GM12865 (cell line): ENCODE measurements at regions not wholly inside any gene's neighbourhood (a gene's known extent, or its start where the extent isn't known, plus 50 kb on each side); places are given as distances from the start of the nearest gene placed in this dataset.

ENCODE experiments used
- DNase-seq: peaks from one replicate; pipeline ENCODE4 v3.0.0; 2010; ENCODE audit warnings: low read depth
- H3K4me3 ChIP-seq: 2 replicates; pipeline ENCODE4 v1.5.1; 2011; ENCODE audit warnings: mild to moderate bottlenecking, low read depth, low read length, control low read depth
- TF ChIP-seq, protein P1 (sequence below): IDR thresholded peaks from 2 replicates; pipeline ENCODE4 v1.5.1; 2011; ENCODE audit warnings: low read length, control low read depth, low read depth, inconsistent platforms; ENCODE audit not compliant: insufficient read depth; ENCODE audit errors: missing control alignments

- TF ChIP-seq, protein P1, sequence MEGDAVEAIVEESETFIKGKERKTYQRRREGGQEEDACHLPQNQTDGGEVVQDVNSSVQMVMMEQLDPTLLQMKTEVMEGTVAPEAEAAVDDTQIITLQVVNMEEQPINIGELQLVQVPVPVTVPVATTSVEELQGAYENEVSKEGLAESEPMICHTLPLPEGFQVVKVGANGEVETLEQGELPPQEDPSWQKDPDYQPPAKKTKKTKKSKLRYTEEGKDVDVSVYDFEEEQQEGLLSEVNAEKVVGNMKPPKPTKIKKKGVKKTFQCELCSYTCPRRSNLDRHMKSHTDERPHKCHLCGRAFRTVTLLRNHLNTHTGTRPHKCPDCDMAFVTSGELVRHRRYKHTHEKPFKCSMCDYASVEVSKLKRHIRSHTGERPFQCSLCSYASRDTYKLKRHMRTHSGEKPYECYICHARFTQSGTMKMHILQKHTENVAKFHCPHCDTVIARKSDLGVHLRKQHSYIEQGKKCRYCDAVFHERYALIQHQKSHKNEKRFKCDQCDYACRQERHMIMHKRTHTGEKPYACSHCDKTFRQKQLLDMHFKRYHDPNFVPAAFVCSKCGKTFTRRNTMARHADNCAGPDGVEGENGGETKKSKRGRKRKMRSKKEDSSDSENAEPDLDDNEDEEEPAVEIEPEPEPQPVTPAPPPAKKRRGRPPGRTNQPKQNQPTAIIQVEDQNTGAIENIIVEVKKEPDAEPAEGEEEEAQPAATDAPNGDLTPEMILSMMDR, result no peak
- DNase-seq, result no peak
- no peak overlapping the region for H3K4me3 ChIP-seq
Measured at GRCh38 chr14:58849601-58850000, 211.8 kb downstream of the DACT1 start.

DNA sequence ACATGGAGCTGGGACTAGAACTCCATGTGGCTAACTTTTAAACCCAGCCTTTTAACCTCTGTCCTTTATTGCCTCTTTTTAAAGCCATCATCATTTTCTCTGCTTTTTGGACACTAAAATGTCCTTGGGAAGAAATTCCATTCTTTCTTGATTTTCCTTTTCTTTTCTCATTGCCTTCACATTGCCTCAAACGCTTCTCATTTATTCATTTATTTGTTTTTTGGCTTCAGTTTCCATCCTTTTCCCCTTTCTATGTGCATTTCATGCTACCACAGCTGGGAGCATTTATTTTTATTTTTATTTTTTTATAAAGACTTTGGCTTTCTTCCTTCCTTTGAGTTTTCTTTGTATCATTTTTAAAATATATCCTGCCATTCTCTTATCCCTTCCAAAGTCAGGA is 212.2 kb downstream of the DACT1 start:
- no peak for DNase-seq
- TF ChIP-seq, protein P1, result no peak
- H3K4me3 ChIP-seq, result no peak overlapping the region

DNA sequence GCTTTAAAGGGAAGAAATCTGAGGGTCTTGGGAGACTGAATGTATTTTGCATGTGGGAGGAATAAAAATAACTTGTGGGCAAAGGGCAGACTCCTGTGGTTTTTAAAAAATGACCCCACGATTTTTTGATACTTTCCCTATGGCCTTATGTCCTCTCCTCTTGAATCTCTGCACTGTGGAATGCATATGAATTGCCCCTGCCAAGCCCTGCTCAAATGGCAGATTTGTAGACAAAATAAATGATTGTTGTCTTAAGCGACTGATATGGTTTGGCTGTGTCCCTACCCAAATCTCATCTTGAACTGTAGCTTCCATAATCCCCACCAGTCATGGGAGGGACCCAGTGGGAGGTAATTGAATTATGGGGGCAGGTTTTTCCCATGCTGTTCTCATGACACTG is 223.8 kb downstream of the DACT1 start:
- TF ChIP-seq, protein P1, result no peak
- no peak for DNase-seq
- no peak overlapping the region for H3K4me3 ChIP-seq

DNA sequence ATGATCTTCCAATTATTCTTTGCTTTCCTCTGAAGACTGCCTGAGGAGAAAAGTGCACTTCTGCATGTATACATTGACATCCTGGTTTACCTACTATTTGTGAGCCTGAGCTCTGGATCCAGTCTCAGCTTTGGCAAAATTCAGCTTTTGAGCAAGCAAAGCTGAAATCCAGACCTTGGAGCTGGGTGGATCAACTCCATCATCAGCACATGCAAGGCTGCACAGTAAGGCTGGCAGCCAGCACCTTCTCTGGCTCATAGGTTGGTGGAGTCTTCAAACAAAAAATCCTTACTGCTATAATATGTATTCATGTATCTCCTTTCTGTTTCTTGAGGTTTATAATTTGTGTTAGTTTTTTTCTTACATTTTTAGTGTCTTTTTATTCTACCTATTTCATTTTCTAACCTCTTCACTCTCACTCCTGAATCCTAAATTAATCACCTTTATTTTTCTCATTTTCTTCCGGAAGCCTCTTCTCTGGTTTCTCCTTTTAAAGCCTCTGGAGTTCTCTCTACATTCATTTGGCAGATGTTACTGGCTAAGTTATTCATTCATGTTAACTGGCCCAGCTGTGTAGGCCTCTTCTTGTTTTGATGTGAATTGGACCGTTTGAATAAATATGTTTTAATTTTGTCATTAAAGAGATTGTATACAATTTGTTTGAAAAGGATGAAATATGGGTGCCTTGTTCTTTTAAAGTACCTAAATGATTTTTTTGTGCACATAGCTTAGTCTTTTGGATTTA is 224.8 kb downstream of the DACT1 start:
- no peak for DNase-seq
- no peak overlapping the region for H3K4me3 ChIP-seq
- TF ChIP-seq, protein P1, result no peak

DNA sequence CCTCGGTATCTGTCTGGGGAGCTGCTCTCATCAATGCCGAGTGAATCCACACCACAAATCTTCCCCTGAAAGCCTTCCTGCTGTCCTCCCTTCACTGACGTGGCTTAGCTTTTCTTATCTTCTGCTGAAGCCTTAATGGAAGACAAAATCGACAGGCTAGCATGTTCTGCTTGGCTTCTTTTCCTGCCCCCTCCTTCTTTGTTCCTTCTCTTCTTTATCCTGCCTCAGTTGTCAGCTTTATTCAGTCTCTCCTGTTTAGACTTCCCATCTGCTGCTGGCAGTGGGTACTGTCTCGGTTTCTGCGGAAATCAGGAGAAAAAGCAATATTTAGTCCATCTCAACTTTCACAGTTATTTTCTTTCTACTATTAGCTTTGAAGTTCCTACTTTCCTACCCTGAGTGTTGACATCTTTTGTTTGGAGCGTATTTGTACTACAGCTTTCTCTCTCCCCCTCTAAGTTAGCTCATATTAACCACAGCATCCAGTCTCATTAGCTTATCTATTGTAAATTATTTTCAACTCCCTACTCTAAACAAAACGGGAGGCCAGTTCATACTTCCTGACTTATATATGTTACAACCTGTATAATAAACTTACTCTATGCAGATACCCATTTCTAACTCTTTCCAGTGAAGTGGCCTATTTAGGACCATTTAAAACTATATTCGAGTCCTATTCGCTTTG is 226.0 kb downstream of the DACT1 start:
- H3K4me3 ChIP-seq, result no peak overlapping the region
- no peak for DNase-seq
- TF ChIP-seq, protein P1, result no peak

- no peak overlapping the region for H3K4me3 ChIP-seq
- TF ChIP-seq, protein P1, result no peak
- DNase-seq, result no peak
Measured at GRCh38 chr14:58864751-58865513, 227.2 kb downstream of the DACT1 start.
